H9 (cell line): ENCODE measurements at regions not wholly inside any gene's neighbourhood (a gene's known extent, or its start where the extent isn't known, plus 50 kb on each side); places are given as distances from the start of the nearest gene placed in this dataset.

Experiments
- DNase-seq: peaks from one replicate; pipeline ENCODE4 v3.0.0-alpha.2; 2017
- H2AFZ ChIP-seq: one replicate; pipeline ENCODE4 v1.6.1; 2013; ENCODE audit warnings: mild to moderate bottlenecking, low read length, control low read depth, moderate library complexity
- H2AK5ac ChIP-seq: 2 replicates; pipeline ENCODE4 v1.6.1; 2013; ENCODE audit warnings: low read length, control low read depth, mixed read lengths; ENCODE audit not compliant: insufficient read length
- H2BK120ac ChIP-seq: one replicate; pipeline ENCODE4 v1.6.1; 2013; ENCODE audit warnings: low read depth, mild to moderate bottlenecking, low read length, control low read depth, inconsistent platforms; ENCODE audit not compliant: poor library complexity, severe bottlenecking
- H2BK12ac ChIP-seq: 2 replicates; pipeline ENCODE4 v1.6.1; 2013; ENCODE audit warnings: low read length, control low read depth, mixed read lengths, low read depth; ENCODE audit not compliant: insufficient read length
- H2BK15ac ChIP-seq: 2 replicates; pipeline ENCODE4 v1.6.1; 2013; ENCODE audit warnings: low read depth, low read length, control low read depth
- H2BK20ac ChIP-seq: one replicate; pipeline ENCODE4 v1.6.1; 2013; ENCODE audit warnings: low read depth, mild to moderate bottlenecking, low read length, control low read depth, inconsistent platforms; ENCODE audit not compliant: poor library complexity, severe bottlenecking
- H2BK5ac ChIP-seq: 2 replicates; pipeline ENCODE4 v1.6.1; 2013; ENCODE audit warnings: low read length, control low read depth, mixed read lengths; ENCODE audit not compliant: insufficient read length
- H3K14ac ChIP-seq: 2 replicates; pipeline ENCODE4 v1.6.1; 2013; ENCODE audit warnings: low read length, control low read depth; ENCODE audit not compliant: insufficient read depth
- H3K18ac ChIP-seq: 2 replicates; pipeline ENCODE4 v1.6.1; 2013; ENCODE audit warnings: low read depth, mild to moderate bottlenecking, mixed read lengths, low read length, control low read depth; ENCODE audit not compliant: insufficient read length
- H3K23ac ChIP-seq: 2 replicates; pipeline ENCODE4 v1.6.1; 2013; ENCODE audit warnings: low read length, control low read depth, mixed read lengths, low read depth; ENCODE audit not compliant: insufficient read length
- H3K23me2 ChIP-seq: 2 replicates; pipeline ENCODE4 v1.6.1; 2013; ENCODE audit warnings: low read depth, mild to moderate bottlenecking, mixed read lengths, low read length, control low read depth; ENCODE audit not compliant: insufficient read length, poor library complexity, severe bottlenecking
- H3K27ac ChIP-seq: 2 replicates; pipeline ENCODE4 v1.5.1; 2013; ENCODE audit warnings: low read length, control low read depth, mixed read lengths, low read depth; ENCODE audit not compliant: insufficient read length
- H3K27me3 ChIP-seq: 2 replicates; pipeline ENCODE4 v1.6.1; 2013; ENCODE audit warnings: low read length, control low read depth, inconsistent platforms; ENCODE audit not compliant: insufficient read depth
- H3K4ac ChIP-seq: 2 replicates; pipeline ENCODE4 v1.6.1; 2013; ENCODE audit warnings: low read depth, mild to moderate bottlenecking, control low read depth, inconsistent platforms, low read length, moderate library complexity
- H3K4me1 ChIP-seq: 2 replicates; pipeline ENCODE4 v1.6.1; 2013; ENCODE audit warnings: low read length, control low read depth, inconsistent platforms; ENCODE audit not compliant: insufficient read depth
- H3K4me2 ChIP-seq: 2 replicates; pipeline ENCODE4 v1.6.1; 2013; ENCODE audit warnings: low read length, control low read depth, mixed read lengths; ENCODE audit not compliant: insufficient read length, insufficient read depth
- H3K56ac ChIP-seq: 2 replicates; pipeline ENCODE4 v1.6.1; 2013; ENCODE audit warnings: low read depth, mild to moderate bottlenecking, mixed read lengths, low read length, control low read depth; ENCODE audit not compliant: insufficient read length
- H3K79me1 ChIP-seq: 2 replicates; pipeline ENCODE4 v1.6.1; 2013; ENCODE audit warnings: low read depth, mild to moderate bottlenecking, moderate library complexity, low read length, control low read depth, inconsistent platforms; ENCODE audit not compliant: insufficient read depth, poor library complexity, severe bottlenecking
- H3K79me2 ChIP-seq: 2 replicates; pipeline ENCODE4 v1.6.1; 2013; ENCODE audit warnings: low read length, control low read depth, inconsistent platforms; ENCODE audit not compliant: insufficient read depth
- H3K9ac ChIP-seq: 2 replicates; pipeline ENCODE4 v1.6.1; 2013; ENCODE audit warnings: low read length, control low read depth, mixed read lengths; ENCODE audit not compliant: insufficient read length; ENCODE audit errors: extremely low read depth
- H3K9me3 ChIP-seq: one replicate; pipeline ENCODE4 v1.6.1; 2013; ENCODE audit warnings: low read depth, low read length, inconsistent platforms; ENCODE audit not compliant: control insufficient read depth
- H3T11ph ChIP-seq: one replicate; pipeline ENCODE4 v1.6.1; 2013; ENCODE audit warnings: mild to moderate bottlenecking, low read length, control low read depth, inconsistent platforms
- H4K20me1 ChIP-seq: one replicate; pipeline ENCODE4 v1.6.1; 2013; ENCODE audit not compliant: control insufficient read depth, insufficient read length, insufficient read depth
- H4K5ac ChIP-seq: 2 replicates; pipeline ENCODE4 v1.6.1; 2013; ENCODE audit warnings: low read depth, mild to moderate bottlenecking, mixed read lengths, low read length, control low read depth; ENCODE audit not compliant: insufficient read length
- H4K8ac ChIP-seq: replicated peaks from 2 replicates; pipeline ENCODE4 v1.6.1; 2013; ENCODE audit warnings: low read length, control low read depth, mixed read lengths, low read depth; ENCODE audit not compliant: insufficient read length
- H4K91ac ChIP-seq: 2 replicates; pipeline ENCODE4 v1.6.1; 2013; ENCODE audit warnings: low read depth, mild to moderate bottlenecking, moderate library complexity, mixed read lengths, low read length, control low read depth; ENCODE audit not compliant: insufficient read length
- H3K27ac Mint-ChIP-seq, 3 experiments: 2 replicates in 2 of 3; 3 replicates in 1 of 3; pipeline ENCODE4 v1.8.0; 2020 to 2021; ENCODE audit warnings: mixed read lengths in 3 of 3, mild to moderate bottlenecking in 1 of 3, moderate library complexity in 1 of 3
- H3K27me3 Mint-ChIP-seq: 2 replicates; pipeline ENCODE4 v1.8.0; 2021; ENCODE audit warnings: low read depth, mild to moderate bottlenecking, moderate library complexity, mixed read lengths
- H3K36me3 Mint-ChIP-seq, 3 experiments: 2 replicates in 2 of 3; 3 replicates in 1 of 3; pipeline ENCODE4 v1.8.0; 2020 to 2021; ENCODE audit warnings: low read depth in 3 of 3, mixed read lengths in 3 of 3; ENCODE audit not compliant: insufficient read depth in 1 of 3
- H3K4me1 Mint-ChIP-seq, 2 experiments: 2 replicates each; pipeline ENCODE4 v1.8.0; 2020; ENCODE audit warnings: mixed read lengths in 2 of 2
- H3K4me3 Mint-ChIP-seq, 2 experiments: 2 replicates in 1 of 2; 3 replicates in 1 of 2; pipeline ENCODE4 v1.8.0; 2020 to 2021; ENCODE audit warnings: mild to moderate bottlenecking in 2 of 2, mixed read lengths in 2 of 2, moderate library complexity in 1 of 2
- H3K9me3 Mint-ChIP-seq, 2 experiments: 2 replicates in 1 of 2; 3 replicates in 1 of 2; pipeline ENCODE4 v1.8.0; 2020; ENCODE audit warnings: mild to moderate bottlenecking in 2 of 2, mixed read lengths in 2 of 2, moderate library complexity in 1 of 2
- CTCF ChIP-seq: fragments of 200-600 bp; sonication (generic); conservative IDR thresholded peaks from 3 replicates; pipeline ENCODE4 v1.8.0; 2021; ENCODE audit warnings: antibody characterized with exemption, mild to moderate bottlenecking
- WGBS: extraction: QIAGEN DNeasy Blood & Tissue Kit; methylation state at CpG from one replicate; pipeline ENCODE4 v1.1.7; 2013; ENCODE audit warnings: missing lambda C conversion rate, low lambda C conversion rate, mixed read lengths; ENCODE audit not compliant: insufficient read length; ENCODE audit errors: extremely low coverage; 5-methylcytosine and 5-hydroxymethylcytosine counted together

GRCh38 chr6:18763086-18763485 lies 375.9 kb downstream of the RNF144B start:
- no peak overlapping the region for H3K4me2 ChIP-seq
- no peaks in the 10 kb centered on the region for H3K27me3 ChIP-seq
- H3K14ac ChIP-seq = no peak overlapping the region
- H3K4ac ChIP-seq = no peak overlapping the region
- peaks cover 0 to 15% (median 5%) of the 10 kb centered on the region in 3 experiments; a peak in 5 of 7 replicates for H3K36me3 Mint-ChIP-seq
- H3K23ac ChIP-seq = no peak overlapping the region
- H3T11ph ChIP-seq = no peak overlapping the region
- no peak overlapping the region for H2AK5ac ChIP-seq
- H4K91ac ChIP-seq = no peak overlapping the region
- H2AFZ ChIP-seq = no peak overlapping the region
- H2BK5ac ChIP-seq = no peak overlapping the region
- no peak overlapping the region; a peak in 1 of 7 replicates for H3K27ac Mint-ChIP-seq
- H2BK15ac ChIP-seq = no peak overlapping the region
- WGBS = no CpG with 5 or more reads among the region's 1 CpG
- no peak overlapping the region for H4K8ac ChIP-seq
- no peak overlapping the region for H3K56ac ChIP-seq
- H4K5ac ChIP-seq = no peak overlapping the region
- no peak overlapping the region for H3K27ac ChIP-seq
- H3K18ac ChIP-seq = no peak overlapping the region
- H3K4me1 Mint-ChIP-seq = peaks cover 0 to 6% of the 10 kb centered on the region in 2 experiments; a peak in 1 of 4 replicates
- no peak for DNase-seq
- no peak overlapping the region for H3K9ac ChIP-seq
- no peaks in the 10 kb centered on the region for H3K9me3 ChIP-seq
- H2BK12ac ChIP-seq = no peak overlapping the region
- TF ChIP-seq CTCF = no peak
- H3K27me3 Mint-ChIP-seq = no peaks in the 10 kb centered on the region; the same call in 1 of the 2 replicates
- peaks cover 3 to 6% of the 10 kb centered on the region in 2 experiments; a peak in 3 of 5 replicates for H3K9me3 Mint-ChIP-seq
- no peaks in the 10 kb centered on the region for H3K79me2 ChIP-seq
- no peak overlapping the region for H2BK20ac ChIP-seq
- no peaks in the 10 kb centered on the region for H3K79me1 ChIP-seq
- H2BK120ac ChIP-seq = no peak overlapping the region
- no peaks in the 10 kb centered on the region for H4K20me1 ChIP-seq
- H3K4me1 ChIP-seq = no peaks in the 10 kb centered on the region
- H3K23me2 ChIP-seq = no peaks in the 10 kb centered on the region
- H3K4me3 Mint-ChIP-seq = no peak overlapping the region
